ENCODE measurements at regions not wholly inside any gene's neighbourhood (a gene's known extent, or its start where the extent isn't known, plus 50 kb on each side); places are given as distances from the start of the nearest gene placed in this dataset.

DNA sequence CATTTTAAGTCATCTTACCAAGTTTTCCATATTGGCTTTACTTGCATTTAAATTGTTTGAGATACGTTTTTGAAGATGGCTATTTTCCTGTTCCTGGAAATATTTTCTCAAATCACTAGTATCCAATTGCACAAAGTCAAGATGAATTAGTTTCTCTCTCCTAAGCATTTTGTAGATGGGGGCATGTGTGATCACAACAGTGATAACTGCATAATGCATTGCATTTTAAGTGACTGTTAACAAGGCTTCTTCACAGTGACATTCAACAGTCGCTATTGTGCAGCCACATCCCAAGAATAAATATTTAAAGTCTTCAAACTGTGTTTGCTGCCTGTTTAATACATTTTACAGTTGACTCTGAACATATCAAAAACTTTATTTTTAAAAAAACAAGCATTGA, 694.2 kb upstream of the CDH7 start:
- ATAC-seq (no peak), DNase-seq (no peak)
- intact Hi-C loops (cut with DNase I, micrococcal nuclease) = no loop called here

DNA sequence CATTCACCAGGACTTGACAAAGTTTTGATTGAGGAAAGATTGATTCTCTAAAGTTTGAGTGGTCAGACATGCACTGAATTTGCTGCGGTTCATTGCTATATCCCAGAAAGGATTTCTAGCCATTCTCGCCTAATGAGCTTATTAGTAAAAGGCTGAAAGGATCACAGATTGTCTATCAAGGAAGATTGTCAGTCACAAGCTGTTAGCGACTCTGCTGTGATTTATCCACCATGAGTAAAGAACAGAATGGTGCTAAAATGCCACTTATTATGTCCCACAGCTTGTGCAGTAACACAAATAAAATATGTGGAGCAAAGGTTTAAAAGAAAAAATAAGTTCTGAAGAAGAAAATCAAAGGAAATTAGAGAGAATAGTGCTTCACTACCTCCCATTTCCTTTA, 701.2 kb upstream of the CDH7 start:
- intact Hi-C loops (cut with DNase I, micrococcal nuclease) = no loop called here
- ATAC-seq = no peak
- no peak for DNase-seq

DNA sequence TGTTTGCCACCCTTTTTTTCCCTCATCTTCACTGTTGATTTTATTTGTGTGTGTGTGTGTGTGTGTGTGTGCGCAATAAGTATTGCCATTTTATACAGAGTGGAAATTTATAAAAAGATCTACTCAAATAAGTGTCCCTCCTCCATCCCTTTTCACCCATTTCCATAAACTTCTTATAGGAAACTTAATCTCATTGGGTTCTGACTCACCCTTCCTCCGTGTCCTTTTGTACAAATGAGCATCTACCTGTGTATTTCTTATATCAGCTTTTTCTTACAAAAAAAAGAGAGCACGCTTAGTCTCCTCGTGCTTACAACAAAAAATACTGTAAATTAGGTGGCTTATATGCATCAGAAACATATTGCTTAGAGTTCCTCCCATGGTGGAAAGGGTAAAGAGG, 711.2 kb upstream of the CDH7 start:
- no peak for DNase-seq
- intact Hi-C loops (cut with DNase I, micrococcal nuclease) = no loop called here
- no peak for ATAC-seq

DNA sequence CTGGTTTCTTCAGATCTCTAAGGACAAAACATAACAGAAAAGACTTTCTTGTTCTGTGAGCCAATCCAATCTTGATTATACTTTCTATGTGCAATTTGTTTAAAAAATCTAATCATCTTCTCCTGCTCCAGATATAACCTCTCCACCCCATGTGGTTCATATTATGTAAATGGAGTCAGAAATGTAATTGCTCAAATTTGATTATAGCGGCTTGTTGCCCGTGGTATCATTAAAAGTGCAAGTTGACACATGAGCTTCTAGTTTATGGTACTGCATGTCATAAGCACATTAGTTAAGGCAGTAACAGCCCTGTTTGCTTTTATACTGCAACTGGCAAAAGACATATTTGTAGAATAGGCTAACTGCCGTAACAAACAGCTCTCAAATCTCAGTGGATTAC, 715.1 kb upstream of the CDH7 start:
- ATAC-seq = no peak

DNA sequence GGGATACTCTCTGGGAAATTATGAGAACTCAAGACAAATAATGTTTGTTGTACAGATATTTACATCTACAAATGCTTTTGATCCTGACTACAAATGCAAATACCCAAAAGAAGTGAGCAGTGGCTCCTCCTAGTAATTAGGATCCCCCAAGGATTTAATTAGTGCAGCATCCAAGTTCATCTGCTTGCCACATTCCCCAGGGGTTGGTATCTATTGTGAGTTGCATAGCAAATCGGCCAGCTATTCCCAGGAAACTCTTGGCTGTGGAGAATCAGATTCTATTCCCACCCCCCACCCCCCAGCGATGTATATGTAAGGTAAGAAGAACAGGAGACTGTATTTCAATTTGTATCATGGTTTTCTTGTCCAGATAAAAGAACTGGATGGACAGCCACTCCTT, 725.1 kb upstream of the CDH7 start:
- DNase-seq = no peak
- intact Hi-C loops (cut with DNase I, micrococcal nuclease) = no loop called here
- no peak for ATAC-seq

More for the DNA sequence above, 715.1 kb upstream of the CDH7 start:
- DNase-seq = no peak
- intact Hi-C loops (cut with DNase I, micrococcal nuclease) = no loop called here

DNA sequence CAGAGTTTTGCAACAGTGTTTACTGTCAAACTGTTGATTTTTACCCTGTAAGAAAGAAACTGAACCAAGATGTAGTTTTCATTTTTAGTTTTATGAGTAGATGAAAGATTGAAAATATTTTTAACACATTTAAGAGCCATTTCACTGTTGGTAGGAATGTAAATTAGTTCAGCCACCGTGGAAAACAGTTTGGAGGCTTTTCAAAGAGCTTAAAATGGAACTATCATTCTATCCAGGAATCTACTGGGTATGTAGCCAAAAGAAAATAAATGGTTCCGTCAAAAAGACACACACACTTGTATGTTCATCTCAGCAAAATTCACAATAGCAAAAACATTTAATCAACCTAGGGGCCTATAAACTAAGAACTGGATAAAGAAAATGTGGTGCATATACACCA, 729.8 kb upstream of the CDH7 start:
- intact Hi-C loops (cut with DNase I, micrococcal nuclease) = no loop called here
- ATAC-seq (no peak), DNase-seq (no peak)

DNA sequence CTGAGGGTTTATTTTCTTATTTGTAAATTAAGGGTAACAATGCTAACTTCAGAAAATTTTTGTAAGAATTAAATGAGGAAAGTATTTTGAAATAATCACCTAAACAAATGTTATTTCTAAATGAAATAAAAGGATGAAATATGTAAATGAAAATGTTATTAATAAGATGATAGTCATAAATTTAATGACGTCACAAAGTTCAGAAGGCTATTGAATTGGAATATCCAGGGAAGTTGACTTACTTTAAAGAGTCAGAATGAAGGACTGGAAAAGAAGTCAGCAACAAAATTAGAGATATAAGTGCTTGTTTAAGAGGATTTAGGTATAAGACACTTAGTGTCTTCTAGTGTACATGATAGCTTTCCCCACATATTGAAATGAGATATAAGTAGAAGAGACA, 732.6 kb upstream of the CDH7 start:
- no peak for ATAC-seq
- intact Hi-C loops (cut with DNase I, micrococcal nuclease) = no loop called here
- DNase-seq = no peak

DNA sequence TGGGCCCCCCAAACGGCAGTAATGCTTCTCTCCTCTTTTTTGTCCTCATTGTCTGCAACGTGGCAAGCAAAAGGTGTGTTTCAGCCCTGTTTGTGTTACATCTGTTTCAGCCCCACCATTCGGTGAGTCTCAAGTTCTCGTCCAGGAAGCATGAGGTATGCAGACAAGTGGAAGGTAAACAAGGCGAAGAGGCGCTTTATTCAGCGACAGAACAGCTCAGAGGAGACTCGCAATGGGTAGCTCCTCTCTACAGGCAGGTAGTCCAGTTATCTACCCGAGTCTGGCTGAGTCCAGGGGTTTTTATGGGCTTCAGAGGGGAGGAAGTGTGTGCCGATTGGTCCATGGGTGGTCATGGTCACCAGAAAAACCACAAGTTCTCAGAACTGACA, 733.4 kb upstream of the CDH7 start:
- intact Hi-C loops (cut with DNase I, micrococcal nuclease) = no loop called here
- ATAC-seq (no peak), DNase-seq (no peak)

DNA sequence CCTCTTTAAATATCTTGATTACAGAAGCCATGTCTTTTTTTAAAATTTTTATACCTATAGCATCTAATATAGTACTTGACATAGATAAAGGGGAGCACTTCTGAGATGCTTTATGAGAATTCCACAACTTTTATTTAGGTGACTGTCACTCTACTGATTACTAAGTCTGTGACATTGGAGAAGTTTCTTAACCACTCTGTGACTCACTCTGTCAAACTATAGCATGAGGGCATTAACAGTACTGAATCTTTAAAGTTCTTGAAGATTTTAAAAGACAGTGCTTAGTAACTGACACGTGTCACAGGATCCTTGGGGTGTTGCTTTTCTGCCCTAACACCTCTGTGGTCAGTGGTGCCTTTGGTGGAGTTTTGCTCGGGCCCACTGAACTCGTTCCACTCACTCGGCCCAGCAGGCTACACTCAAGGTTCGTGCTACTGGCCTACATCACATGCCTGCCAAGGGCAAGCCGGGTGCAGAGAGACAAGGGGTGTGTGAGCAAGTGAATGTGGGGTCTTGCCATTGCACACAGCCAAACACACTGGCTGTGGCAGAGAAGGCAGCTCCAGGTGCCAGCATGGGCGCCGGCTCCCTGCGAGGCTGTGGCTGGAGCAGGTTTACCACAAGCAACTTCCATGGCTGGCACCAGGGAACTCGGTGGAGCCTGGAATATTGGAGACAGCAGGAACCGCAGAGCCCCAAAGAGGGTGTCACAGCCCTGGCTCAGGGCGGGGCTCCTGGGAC, 734.0 kb upstream of the CDH7 start:
- intact Hi-C loops (cut with DNase I, micrococcal nuclease) = no loop called here

DNA sequence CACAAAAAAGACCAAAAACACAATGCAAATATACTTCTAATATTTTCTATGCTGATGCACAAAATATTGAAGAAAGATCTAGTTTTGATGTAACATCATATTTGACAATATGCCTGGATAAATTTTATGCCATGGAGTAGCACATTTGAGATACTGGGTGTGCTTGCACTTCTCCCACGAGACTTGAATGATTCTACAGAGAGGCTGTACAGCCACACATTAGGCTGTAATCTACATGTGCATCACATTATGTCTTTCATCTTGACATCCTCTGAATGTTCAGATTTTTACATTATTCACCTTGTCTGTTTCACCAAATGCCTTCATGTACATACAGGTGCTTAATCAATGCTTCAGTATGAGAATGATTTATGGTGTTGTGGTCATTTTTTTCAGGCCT, 756.4 kb upstream of the CDH7 start:
- intact Hi-C loops (cut with DNase I, micrococcal nuclease) = no loop called here
- ATAC-seq = no peak
- no peak for DNase-seq

More for the DNA sequence above, 734.0 kb upstream of the CDH7 start:
- ATAC-seq (no peak), DNase-seq (no peak)

DNA sequence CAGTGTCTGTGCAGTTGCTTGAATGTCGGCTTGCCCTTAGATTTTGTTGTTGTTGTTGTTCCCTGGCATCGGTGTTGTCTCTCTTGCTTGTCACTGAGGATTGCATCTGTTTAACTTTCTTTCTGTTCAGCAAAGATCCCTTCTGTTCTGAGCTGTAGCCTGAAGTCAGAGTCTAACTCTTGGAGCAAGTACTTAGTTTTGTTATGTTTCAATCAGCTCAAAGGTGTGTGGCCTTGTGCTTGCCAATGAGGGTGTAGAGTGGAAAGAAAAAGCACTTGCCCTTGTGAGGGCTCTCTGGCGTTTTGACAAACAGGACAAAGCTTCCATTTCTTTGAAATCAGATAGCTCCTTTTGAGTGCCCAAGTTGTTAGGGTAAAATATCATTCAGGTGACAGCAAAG, 757.1 kb upstream of the CDH7 start:
- DNase-seq = no peak
- ATAC-seq = no peak
- intact Hi-C loops (cut with DNase I, micrococcal nuclease) = no loop called here

DNA sequence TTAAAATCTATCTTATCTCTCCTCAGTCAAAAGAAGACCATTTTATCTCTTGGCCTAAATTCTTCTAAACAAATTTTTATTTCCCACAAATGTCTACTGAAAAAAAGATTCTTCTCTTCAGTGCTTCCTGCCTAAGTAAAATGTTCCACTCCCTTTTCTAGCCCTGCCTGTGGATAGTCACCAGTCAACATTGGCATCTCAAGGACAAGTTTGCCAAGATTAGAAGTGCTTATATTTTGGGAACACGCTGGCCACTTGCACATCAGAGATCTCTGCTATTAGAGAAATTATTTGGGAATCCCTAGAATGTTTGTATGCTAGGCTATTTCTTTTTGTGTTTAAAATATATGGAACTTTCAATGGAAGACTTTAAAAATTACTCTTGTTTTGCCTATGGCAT, 758.2 kb upstream of the CDH7 start:
- intact Hi-C loops (cut with DNase I, micrococcal nuclease) = no loop called here

DNA sequence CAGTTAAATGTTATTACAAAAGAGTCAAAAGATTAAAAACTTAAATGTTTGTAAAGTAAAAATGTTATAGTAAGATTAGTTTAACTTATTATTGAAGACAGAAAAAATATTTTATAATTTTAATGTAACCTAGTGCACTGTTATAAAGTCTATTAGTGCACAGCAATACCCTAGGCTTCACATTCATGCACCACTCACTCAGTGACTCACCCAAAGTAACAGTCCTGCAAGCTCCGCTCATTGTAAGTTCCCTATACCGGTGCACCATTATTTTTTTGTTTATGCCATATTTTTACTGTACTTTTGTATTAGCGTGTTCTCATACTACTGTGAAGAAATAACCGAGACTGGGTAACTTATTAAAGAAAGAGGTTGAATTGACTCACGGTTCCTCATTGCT, 759.7 kb upstream of the CDH7 start:
- no peak for DNase-seq
- no peak for ATAC-seq
- intact Hi-C loops (cut with DNase I, micrococcal nuclease) = no loop called here

More for the DNA sequence above, 758.2 kb upstream of the CDH7 start:
- ATAC-seq (no peak), DNase-seq (no peak)

DNA sequence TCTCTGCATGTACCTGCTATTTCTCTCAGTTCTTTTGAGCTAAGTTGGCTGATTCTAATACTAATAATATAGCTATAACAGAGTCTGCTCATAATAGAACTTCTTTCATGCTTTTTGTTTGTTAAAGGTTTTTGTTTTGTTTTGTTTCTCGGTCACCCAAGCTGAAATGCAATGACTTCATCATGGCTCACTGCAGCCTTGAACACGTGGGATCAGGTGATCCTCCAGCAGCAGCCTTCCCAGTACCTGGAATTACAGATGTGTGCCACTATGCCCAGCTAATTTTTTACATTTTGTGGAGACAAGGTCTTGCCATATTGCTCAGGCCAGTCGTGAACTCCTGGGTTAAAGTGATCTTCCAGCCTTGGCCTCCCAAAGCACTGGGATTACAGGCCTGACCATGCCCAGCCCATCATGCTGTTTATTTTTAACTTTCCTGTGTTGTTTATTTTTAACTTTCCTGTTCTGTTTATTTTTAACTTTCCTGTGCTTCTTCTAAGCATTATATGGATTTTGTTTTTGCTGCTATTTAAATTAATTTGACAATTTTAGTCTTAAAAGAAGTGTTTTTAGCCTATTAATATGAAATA, 763.8 kb upstream of the CDH7 start:
- no peak for DNase-seq
- intact Hi-C loops (cut with DNase I, micrococcal nuclease) = no loop called here

DNA sequence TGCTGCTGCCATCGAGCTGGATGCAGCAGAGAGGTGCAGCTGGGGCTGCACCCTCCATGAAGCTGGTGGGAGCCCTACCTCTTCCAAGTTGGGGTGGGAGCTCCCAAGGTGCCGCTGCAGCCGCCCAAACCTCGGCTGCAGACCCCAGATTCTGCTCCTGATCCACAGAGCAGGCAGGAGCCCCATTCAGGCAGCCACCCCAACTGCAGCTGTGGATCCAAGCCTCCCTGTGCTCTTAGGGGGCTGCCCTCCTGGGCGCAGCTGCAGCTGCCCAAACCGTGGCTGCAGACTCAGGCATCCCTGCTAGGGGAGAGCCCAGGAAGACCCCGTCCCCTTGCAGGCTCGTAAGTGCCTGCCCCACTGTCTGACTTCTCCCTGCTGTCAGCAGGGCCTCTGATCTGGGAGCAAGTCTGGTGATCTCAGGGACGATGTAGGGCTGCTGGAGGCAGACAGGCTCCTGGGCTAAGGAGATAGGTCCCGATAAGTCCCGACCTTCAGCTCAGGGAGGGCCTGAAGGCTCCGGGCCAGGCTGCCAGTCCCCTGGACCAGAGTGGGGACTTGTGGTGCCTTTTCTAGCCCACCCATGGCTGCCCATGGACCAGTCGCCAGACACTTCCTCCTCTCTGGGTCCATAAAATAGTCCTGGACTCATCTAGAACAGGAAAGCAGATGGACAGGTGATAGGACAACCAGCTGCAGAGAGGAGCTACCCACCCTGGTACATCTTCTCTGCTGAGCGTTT, 767.1 kb upstream of the CDH7 start:
- DNase-seq = no peak
- intact Hi-C loops (cut with DNase I, micrococcal nuclease) = no loop called here
- ATAC-seq = no peak

More for the DNA sequence above, 763.8 kb upstream of the CDH7 start:
- ATAC-seq = no peak

DNA sequence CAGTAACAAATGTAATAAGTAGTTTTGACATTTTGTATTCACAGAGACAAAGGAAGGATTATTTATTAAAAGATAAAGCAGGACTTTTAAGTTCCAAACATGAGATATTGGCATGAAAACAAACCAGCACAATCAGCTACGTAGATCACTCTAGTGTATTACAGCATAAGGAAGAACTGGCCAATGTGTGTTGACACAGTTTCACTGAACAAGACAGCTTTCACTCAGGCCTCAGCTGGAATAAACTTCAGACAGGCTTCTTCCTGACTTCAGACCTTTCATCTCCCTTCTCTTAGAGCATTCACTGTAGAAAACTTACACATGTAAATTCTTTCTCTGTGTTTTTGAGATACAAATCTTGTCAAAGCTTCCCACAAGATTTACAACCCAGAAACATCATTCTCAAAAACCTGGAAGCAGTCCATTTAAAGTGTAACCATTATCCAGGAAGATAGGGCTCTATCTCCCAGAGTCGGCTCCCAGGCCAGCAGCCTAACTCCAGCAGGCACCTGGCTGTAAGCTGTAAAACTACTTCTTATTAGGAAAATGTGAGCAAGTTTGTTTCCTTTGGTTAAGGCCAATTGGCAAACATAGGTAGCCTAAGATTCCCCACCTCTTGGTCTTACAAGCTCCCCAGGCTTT, 768.3 kb upstream of the CDH7 start:
- ATAC-seq = peak; percentile 90
- DNase-seq = no peak
- intact Hi-C loops (cut with DNase I, micrococcal nuclease) = no loop called here

DNA sequence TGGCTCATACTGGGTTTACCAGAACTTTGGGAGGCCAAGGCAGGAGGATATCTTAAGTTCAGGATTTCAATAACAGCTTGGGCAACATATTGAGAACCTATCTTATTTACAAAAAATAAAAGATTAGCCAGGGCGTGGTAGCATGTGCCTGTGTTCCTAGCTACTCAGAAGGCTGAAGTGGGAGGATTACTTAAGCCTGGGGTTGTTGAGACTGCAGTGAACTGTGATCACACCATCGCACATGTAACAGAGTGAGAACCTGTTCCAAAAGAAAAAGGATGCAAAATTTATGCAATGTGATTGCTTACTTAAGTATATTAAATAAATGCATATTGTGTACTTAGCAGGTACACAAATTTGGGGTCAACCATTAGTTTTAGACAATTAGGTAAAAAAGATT, 768.9 kb upstream of the CDH7 start:
- DNase-seq (no peak), ATAC-seq (peak; percentile 75)
- intact Hi-C loops (cut with DNase I, micrococcal nuclease) = no loop called here

DNA sequence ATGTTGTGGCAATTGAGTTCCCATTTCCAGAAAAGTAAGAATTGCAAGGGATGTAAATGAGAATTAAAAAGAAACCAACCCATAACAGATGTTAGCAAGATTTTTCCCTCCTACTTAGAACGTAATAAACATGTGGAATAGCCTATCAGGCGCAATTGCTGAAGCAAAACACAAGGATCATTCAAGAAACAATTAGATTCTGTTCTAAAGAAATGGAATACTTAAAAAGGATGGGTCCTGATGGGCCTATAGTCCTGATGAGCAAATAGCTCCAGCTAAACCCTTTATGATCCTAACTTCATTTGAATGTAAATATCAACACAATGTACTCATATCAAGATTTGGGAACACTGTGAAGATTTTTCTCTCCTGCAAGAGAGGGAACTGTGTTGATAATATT, 771.0 kb upstream of the CDH7 start:
- intact Hi-C loops (cut with DNase I, micrococcal nuclease) = no loop called here
- ATAC-seq (no peak), DNase-seq (no peak)

DNA sequence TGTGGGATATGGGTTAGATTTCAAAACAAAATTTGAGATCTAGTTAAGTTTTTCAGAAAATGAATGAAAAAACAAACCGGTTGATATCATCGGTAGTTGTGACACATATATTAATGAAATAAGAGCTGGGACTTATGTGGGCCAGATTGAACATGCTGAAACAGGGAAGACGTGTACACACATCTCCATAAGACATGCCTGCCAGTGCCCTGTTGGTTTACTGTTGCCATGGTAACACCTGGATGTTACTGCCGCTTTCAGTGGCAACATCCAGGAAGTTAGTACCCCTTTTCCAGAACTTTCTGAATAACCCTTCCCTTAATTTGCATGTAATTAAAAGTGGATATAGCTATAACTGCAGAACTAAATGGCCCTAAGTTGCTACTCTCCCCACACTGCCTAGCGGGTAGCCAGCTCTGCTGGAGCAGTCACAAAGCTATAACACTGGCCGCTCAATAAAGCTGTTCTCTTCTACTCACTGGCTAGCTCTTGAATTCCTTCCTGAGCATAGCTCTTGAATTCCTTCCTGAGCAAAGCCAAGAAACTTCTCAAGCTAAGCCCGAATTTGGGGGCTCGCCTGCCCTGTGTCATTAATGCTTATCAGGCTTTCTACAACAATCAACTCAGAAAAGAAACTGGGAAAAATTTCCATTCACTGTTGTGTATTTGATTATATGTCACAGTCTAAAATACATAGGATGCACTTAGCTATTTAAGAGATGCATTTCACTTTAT, 776.3 kb upstream of the CDH7 start:
- ATAC-seq (no peak), DNase-seq (no peak)
- intact Hi-C loops (cut with DNase I, micrococcal nuclease) = no loop called here
